Neural progenitor cell (in vitro differentiated cells): ENCODE measurements at regions not wholly inside any gene's neighbourhood (a gene's known extent, or its start where the extent isn't known, plus 50 kb on each side); places are given as distances from the start of the nearest gene placed in this dataset.

ENCODE experiments used
- CTCF ChIP-seq: fragments of 200-600 bp; sonication (generic); IDR thresholded peaks from 2 replicates; pipeline ENCODE4 v1.5.1; 2017; ENCODE audit warnings: antibody characterized with exemption, mild to moderate bottlenecking
- EZH2 ChIP-seq: fragments of 200-600 bp; sonication (generic); IDR thresholded peaks from 2 replicates; pipeline ENCODE4 v1.6.1; 2017; ENCODE audit warnings: antibody characterized with exemption, mild to moderate bottlenecking, moderate library complexity
- EZH2phosphoT487 ChIP-seq: fragments of 200-600 bp; sonication (generic); IDR thresholded peaks from 2 replicates; pipeline ENCODE4 v1.6.1; 2017; ENCODE audit warnings: antibody characterized with exemption

GRCh38 chr13:79772811-79773210 is 291.9 kb downstream of the NDFIP2 start:
- TF ChIP-seq EZH2: no peak
- TF ChIP-seq CTCF: no peak
- TF ChIP-seq EZH2phosphoT487: no peak
